SW480 (cell line): ENCODE measurements at regions not wholly inside any gene's neighbourhood (a gene's known extent, or its start where the extent isn't known, plus 50 kb on each side); places are given as distances from the start of the nearest gene placed in this dataset.
A peak's percentile ranks its signal among the peaks of the same experiment; 100 is the strongest.
"Not testable (repeated sequence)": the region's sequence is repeated elsewhere in the genome, so short reads cannot be mapped to it uniquely, and the experiment has no call there.

ENCODE experiments used
- DNase-seq: peaks from one replicate; pipeline ENCODE4 v3.0.0-alpha.2; 2016; ENCODE audit warnings: low spot score

DNA sequence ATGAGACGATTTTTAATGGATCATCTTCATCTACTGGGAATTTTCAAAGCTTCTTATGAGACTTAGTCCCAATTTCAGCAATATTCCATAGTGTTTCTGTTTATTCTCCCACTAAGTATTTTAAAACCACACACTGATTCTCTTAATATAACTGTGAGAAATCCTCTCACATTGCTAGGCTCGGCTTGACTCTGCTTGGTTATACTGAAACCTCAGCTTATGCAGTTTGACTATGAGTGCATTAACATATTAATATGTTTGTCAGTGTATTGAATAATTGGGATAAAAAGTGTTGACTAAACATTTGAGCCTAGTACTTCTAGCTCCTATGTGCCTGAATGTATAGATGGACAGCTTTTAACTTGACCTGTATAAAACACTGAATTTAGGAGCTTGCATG, 298.5 kb upstream of the IZUMO3 start:
- no peak for DNase-seq

DNA sequence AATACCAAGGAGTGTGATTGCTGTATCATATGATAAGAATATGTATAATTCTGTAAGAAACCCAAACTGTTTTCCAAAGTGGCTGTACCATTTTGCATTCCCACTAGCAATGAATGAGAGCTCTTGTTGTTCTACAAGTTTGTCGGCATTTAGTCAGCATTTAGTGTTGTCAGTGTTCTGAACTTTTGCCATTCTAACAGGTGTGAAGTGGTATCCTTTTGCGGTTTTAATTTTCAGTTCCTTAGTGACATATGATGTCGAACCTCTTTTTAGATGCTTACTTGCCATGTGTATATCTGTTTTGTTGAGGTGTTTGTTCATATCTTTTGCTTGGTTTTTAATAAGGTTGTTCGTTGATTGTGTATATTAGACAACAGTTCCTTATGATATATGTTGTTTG, 296.3 kb upstream of the IZUMO3 start:
- DNase-seq: no peak

DNA sequence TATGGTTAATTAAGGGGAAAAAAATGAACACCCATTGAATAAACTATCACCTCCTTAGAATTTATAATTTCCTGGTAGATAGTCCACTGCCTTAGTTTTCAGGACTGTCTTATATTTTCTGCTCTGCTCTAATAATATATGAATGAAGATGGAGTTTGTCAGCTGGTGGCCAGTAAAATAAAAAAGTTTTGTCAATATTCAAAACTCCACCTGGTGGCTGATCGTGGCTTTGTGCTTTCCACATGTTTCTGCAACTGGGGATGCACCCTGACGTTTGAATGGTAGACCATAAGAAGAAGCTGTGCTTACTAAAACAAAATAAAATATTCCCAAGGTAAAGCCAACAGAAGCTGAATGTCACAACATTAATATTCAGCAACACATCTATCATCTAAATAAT, 286.6 kb upstream of the IZUMO3 start:
- DNase-seq: peak; percentile 4

DNA sequence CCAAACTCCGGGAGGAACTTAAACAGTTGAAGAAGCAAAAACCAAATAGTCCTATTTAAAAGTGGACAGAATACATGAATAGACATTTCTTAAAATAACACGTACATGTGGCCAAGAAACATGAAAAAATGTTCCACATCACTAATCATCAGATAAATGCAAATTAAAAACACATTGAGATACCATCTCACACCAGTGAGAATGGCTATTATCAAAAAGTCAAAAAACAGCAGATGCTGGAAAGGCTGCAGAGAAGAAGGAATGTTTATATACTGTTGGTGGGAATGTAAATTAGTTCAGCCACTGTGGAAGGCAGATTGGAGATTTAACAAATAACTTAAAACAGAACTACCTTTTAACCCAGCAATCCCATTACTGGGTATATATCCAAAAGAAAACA, 283.0 kb upstream of the IZUMO3 start:
- no peak for DNase-seq

- no peak for DNase-seq
Measured at GRCh38 chr9:24824607-24825006, 278.9 kb upstream of the IZUMO3 start.

DNA sequence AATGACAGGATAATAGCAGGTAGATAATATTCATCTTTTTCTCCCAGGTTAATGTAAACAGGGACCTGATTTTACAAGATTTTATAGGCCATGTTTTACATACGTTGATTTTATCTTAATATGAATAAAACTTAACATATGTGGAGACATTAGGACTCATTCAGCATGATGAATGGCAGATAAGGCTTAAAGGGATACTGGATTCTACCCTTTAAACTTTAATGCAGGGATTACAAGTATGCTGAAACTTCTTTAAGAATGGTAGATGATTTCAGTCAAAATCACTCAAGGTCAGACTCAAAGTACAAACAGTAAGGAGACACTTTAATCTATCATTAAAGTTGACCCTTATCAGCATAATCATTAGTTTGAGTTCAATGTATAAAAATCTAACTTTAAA, 274.5 kb upstream of the IZUMO3 start:
- no peak for DNase-seq

- no peak for DNase-seq
Measured at GRCh38 chr9:24817756-24818155, 272.1 kb upstream of the IZUMO3 start.

- DNase-seq: no peak
Measured at GRCh38 chr9:24816006-24816405, 270.3 kb upstream of the IZUMO3 start.

DNA sequence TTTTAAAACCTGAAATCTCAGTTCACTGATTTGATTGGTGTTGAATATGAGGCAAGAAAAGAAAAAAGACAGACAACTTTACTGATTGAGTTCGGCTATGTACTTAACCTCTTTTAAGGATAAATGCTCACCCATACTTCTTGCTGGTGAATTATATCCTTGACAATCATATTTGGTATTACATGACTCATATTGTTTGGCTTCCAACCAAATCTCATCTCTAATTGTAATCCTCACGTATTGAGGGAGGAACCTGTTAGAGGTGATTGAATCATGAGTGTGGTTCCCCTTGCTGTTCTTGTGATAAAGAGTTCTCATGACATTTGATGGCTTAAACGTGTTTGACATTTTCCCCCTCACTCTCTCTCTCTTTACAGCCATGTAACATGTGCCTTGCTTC, 255.6 kb upstream of the IZUMO3 start:
- no peak for DNase-seq

DNA sequence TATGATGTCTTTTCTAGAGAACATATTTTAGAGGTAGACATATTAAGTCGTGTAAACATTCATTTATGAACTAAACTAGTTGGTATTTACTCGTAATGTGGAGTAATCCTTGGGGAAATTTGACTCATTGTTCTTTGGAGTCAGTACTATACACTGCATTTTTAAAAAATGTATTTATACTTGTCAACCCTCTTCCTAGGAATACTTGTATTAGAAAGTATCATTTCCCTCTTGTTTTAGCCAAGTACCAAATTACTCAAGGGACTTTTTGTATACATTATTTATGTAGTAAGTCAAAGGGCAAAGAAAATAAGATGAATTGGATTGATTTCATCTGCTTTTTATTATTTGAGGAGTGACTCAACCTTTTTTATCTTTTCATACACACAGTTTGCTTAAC, 248.1 kb upstream of the IZUMO3 start:
- DNase-seq: no peak

DNA sequence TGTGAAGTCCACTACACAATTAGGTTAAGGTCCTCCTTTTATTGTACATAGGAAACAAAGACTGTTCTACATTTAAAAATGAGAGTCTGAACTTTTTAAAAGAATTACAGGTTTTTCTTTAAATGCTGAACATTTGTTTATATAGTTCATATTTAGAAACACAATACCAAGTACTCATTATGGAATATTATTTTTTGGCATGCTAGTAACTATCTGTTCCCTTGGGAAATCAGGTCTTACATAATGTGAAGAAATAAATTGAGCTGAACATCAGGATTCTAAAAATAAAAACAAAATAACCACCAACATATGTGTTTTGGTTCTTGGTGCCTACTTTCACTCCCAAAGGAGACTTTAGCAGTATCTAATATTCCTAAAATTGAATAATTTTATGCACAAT, 230.5 kb upstream of the IZUMO3 start:
- no peak for DNase-seq

DNA sequence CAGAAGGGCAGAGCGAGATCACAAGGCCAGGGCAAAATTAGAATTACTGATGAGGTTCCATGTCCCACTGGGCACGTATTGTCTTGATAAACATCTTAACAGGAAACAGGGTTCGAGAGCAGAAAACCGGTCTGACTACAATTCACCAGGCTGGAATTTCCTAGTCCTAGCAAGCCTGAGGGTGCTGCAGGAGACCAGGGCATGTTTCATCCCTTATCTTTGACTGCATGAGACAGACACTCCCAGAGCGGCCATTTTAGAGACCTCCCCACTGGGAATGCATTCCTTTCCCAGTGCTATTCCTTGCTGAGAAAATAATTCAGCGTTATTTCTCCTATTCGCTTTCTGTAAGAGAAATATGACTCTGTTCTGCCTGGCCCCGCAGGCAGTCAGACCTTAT, 228.5 kb upstream of the IZUMO3 start:
- not testable (repeated sequence) for DNase-seq

- no peak for DNase-seq
Measured at GRCh38 chr9:24766081-24766480, 220.4 kb upstream of the IZUMO3 start.

GRCh38 chr9:24765025-24765756, 219.5 kb upstream of the IZUMO3 start:
- DNase-seq: no peak

GRCh38 chr9:24738421-24738961, 192.8 kb upstream of the IZUMO3 start:
- no peak for DNase-seq

- DNase-seq: no peak
Measured at GRCh38 chr9:24731754-24732153, 186.1 kb upstream of the IZUMO3 start.

DNA sequence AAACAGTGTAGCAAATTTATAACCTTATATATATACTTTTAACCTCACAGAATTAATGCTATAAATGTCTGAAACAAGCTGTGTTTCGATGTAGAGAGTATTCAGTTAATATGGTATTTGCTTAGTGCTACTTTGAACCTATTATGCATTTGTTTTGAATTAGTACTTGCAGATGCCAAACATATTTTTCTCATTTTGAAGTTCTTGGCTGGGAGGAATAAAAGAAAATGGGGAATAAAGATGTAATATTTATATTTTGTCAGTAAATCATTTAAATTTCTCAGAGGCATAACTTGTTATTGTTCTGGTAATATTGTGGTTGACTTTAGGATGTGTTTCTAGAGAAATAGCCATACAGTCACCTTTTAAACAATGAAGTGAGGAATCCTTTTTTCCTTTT, 175.9 kb upstream of the IZUMO3 start:
- DNase-seq: no peak

- DNase-seq: no peak
Measured at GRCh38 chr9:24712206-24712605, 166.5 kb upstream of the IZUMO3 start.

GRCh38 chr9:24708814-24709213, 163.1 kb upstream of the IZUMO3 start:
- no peak for DNase-seq

- peak; percentile 1 for DNase-seq
Measured at GRCh38 chr9:24698881-24699518, 153.3 kb upstream of the IZUMO3 start.

GRCh38 chr9:24672336-24672735, 126.6 kb upstream of the IZUMO3 start:
- DNase-seq: no peak

GRCh38 chr9:24657387-24657786, 111.7 kb upstream of the IZUMO3 start:
- DNase-seq: no peak

DNA sequence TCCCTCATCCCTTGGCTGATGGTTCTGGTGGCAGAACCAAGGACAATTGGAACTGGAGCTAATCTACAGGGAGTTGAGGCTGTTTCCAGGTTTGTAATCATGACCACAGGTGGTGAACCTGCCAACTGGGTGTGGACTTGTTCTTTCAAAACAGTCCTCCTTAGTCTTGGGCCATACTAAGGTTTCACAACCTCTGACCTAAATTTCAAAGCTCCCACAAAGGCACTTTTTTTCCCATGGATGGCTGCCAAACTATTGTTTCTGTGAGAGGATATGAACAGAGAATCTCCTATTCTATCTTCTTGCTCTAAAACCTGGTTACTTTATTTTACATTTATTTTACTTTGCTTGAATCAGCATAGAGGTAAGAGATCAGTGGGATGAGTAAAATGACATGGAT, 106.5 kb upstream of the IZUMO3 start:
- no peak for DNase-seq

- DNase-seq: not testable (repeated sequence)
Measured at GRCh38 chr9:24628809-24629208, 83.1 kb upstream of the IZUMO3 start.
